H9 (cell line): ENCODE measurements at regions not wholly inside any gene's neighbourhood (a gene's known extent, or its start where the extent isn't known, plus 50 kb on each side); places are given as distances from the start of the nearest gene placed in this dataset.

ENCODE experiments used
- DNase-seq: peaks from one replicate; pipeline ENCODE4 v3.0.0-alpha.2; 2017
- H2AFZ ChIP-seq: one replicate; pipeline ENCODE4 v1.6.1; 2013; ENCODE audit warnings: mild to moderate bottlenecking, low read length, control low read depth, moderate library complexity
- H2AK5ac ChIP-seq: 2 replicates; pipeline ENCODE4 v1.6.1; 2013; ENCODE audit warnings: low read length, control low read depth, mixed read lengths; ENCODE audit not compliant: insufficient read length
- H2BK120ac ChIP-seq: one replicate; pipeline ENCODE4 v1.6.1; 2013; ENCODE audit warnings: low read depth, mild to moderate bottlenecking, low read length, control low read depth, inconsistent platforms; ENCODE audit not compliant: poor library complexity, severe bottlenecking
- H2BK12ac ChIP-seq: 2 replicates; pipeline ENCODE4 v1.6.1; 2013; ENCODE audit warnings: low read length, control low read depth, mixed read lengths, low read depth; ENCODE audit not compliant: insufficient read length
- H2BK15ac ChIP-seq: 2 replicates; pipeline ENCODE4 v1.6.1; 2013; ENCODE audit warnings: low read depth, low read length, control low read depth
- H2BK20ac ChIP-seq: one replicate; pipeline ENCODE4 v1.6.1; 2013; ENCODE audit warnings: low read depth, mild to moderate bottlenecking, low read length, control low read depth, inconsistent platforms; ENCODE audit not compliant: poor library complexity, severe bottlenecking
- H2BK5ac ChIP-seq: 2 replicates; pipeline ENCODE4 v1.6.1; 2013; ENCODE audit warnings: low read length, control low read depth, mixed read lengths; ENCODE audit not compliant: insufficient read length
- H3K14ac ChIP-seq: 2 replicates; pipeline ENCODE4 v1.6.1; 2013; ENCODE audit warnings: low read length, control low read depth; ENCODE audit not compliant: insufficient read depth
- H3K18ac ChIP-seq: 2 replicates; pipeline ENCODE4 v1.6.1; 2013; ENCODE audit warnings: low read depth, mild to moderate bottlenecking, mixed read lengths, low read length, control low read depth; ENCODE audit not compliant: insufficient read length
- H3K23ac ChIP-seq: 2 replicates; pipeline ENCODE4 v1.6.1; 2013; ENCODE audit warnings: low read length, control low read depth, mixed read lengths, low read depth; ENCODE audit not compliant: insufficient read length
- H3K23me2 ChIP-seq: 2 replicates; pipeline ENCODE4 v1.6.1; 2013; ENCODE audit warnings: low read depth, mild to moderate bottlenecking, mixed read lengths, low read length, control low read depth; ENCODE audit not compliant: insufficient read length, poor library complexity, severe bottlenecking
- H3K27ac ChIP-seq: 2 replicates; pipeline ENCODE4 v1.5.1; 2013; ENCODE audit warnings: low read length, control low read depth, mixed read lengths, low read depth; ENCODE audit not compliant: insufficient read length
- H3K27me3 ChIP-seq: 2 replicates; pipeline ENCODE4 v1.6.1; 2013; ENCODE audit warnings: low read length, control low read depth, inconsistent platforms; ENCODE audit not compliant: insufficient read depth
- H3K4ac ChIP-seq: 2 replicates; pipeline ENCODE4 v1.6.1; 2013; ENCODE audit warnings: low read depth, mild to moderate bottlenecking, control low read depth, inconsistent platforms, low read length, moderate library complexity
- H3K4me1 ChIP-seq: 2 replicates; pipeline ENCODE4 v1.6.1; 2013; ENCODE audit warnings: low read length, control low read depth, inconsistent platforms; ENCODE audit not compliant: insufficient read depth
- H3K4me2 ChIP-seq: 2 replicates; pipeline ENCODE4 v1.6.1; 2013; ENCODE audit warnings: low read length, control low read depth, mixed read lengths; ENCODE audit not compliant: insufficient read length, insufficient read depth
- H3K56ac ChIP-seq: 2 replicates; pipeline ENCODE4 v1.6.1; 2013; ENCODE audit warnings: low read depth, mild to moderate bottlenecking, mixed read lengths, low read length, control low read depth; ENCODE audit not compliant: insufficient read length
- H3K79me1 ChIP-seq: 2 replicates; pipeline ENCODE4 v1.6.1; 2013; ENCODE audit warnings: low read depth, mild to moderate bottlenecking, moderate library complexity, low read length, control low read depth, inconsistent platforms; ENCODE audit not compliant: insufficient read depth, poor library complexity, severe bottlenecking
- H3K79me2 ChIP-seq: 2 replicates; pipeline ENCODE4 v1.6.1; 2013; ENCODE audit warnings: low read length, control low read depth, inconsistent platforms; ENCODE audit not compliant: insufficient read depth
- H3K9ac ChIP-seq: 2 replicates; pipeline ENCODE4 v1.6.1; 2013; ENCODE audit warnings: low read length, control low read depth, mixed read lengths; ENCODE audit not compliant: insufficient read length; ENCODE audit errors: extremely low read depth
- H3K9me3 ChIP-seq: one replicate; pipeline ENCODE4 v1.6.1; 2013; ENCODE audit warnings: low read depth, low read length, inconsistent platforms; ENCODE audit not compliant: control insufficient read depth
- H3T11ph ChIP-seq: one replicate; pipeline ENCODE4 v1.6.1; 2013; ENCODE audit warnings: mild to moderate bottlenecking, low read length, control low read depth, inconsistent platforms
- H4K20me1 ChIP-seq: one replicate; pipeline ENCODE4 v1.6.1; 2013; ENCODE audit not compliant: control insufficient read depth, insufficient read length, insufficient read depth
- H4K5ac ChIP-seq: 2 replicates; pipeline ENCODE4 v1.6.1; 2013; ENCODE audit warnings: low read depth, mild to moderate bottlenecking, mixed read lengths, low read length, control low read depth; ENCODE audit not compliant: insufficient read length
- H4K8ac ChIP-seq: replicated peaks from 2 replicates; pipeline ENCODE4 v1.6.1; 2013; ENCODE audit warnings: low read length, control low read depth, mixed read lengths, low read depth; ENCODE audit not compliant: insufficient read length
- H4K91ac ChIP-seq: 2 replicates; pipeline ENCODE4 v1.6.1; 2013; ENCODE audit warnings: low read depth, mild to moderate bottlenecking, moderate library complexity, mixed read lengths, low read length, control low read depth; ENCODE audit not compliant: insufficient read length
- H3K27ac Mint-ChIP-seq, 3 experiments: 2 replicates in 2 of 3; 3 replicates in 1 of 3; pipeline ENCODE4 v1.8.0; 2020 to 2021; ENCODE audit warnings: mixed read lengths in 3 of 3, mild to moderate bottlenecking in 1 of 3, moderate library complexity in 1 of 3
- H3K27me3 Mint-ChIP-seq: 2 replicates; pipeline ENCODE4 v1.8.0; 2021; ENCODE audit warnings: low read depth, mild to moderate bottlenecking, moderate library complexity, mixed read lengths
- H3K36me3 Mint-ChIP-seq, 3 experiments: 2 replicates in 2 of 3; 3 replicates in 1 of 3; pipeline ENCODE4 v1.8.0; 2020 to 2021; ENCODE audit warnings: low read depth in 3 of 3, mixed read lengths in 3 of 3; ENCODE audit not compliant: insufficient read depth in 1 of 3
- H3K4me1 Mint-ChIP-seq, 2 experiments: 2 replicates each; pipeline ENCODE4 v1.8.0; 2020; ENCODE audit warnings: mixed read lengths in 2 of 2
- H3K4me3 Mint-ChIP-seq, 2 experiments: 2 replicates in 1 of 2; 3 replicates in 1 of 2; pipeline ENCODE4 v1.8.0; 2020 to 2021; ENCODE audit warnings: mild to moderate bottlenecking in 2 of 2, mixed read lengths in 2 of 2, moderate library complexity in 1 of 2
- H3K9me3 Mint-ChIP-seq, 2 experiments: 2 replicates in 1 of 2; 3 replicates in 1 of 2; pipeline ENCODE4 v1.8.0; 2020; ENCODE audit warnings: mild to moderate bottlenecking in 2 of 2, mixed read lengths in 2 of 2, moderate library complexity in 1 of 2
- WGBS: extraction: QIAGEN DNeasy Blood & Tissue Kit; methylation state at CpG from one replicate; pipeline ENCODE4 v1.1.7; 2013; ENCODE audit warnings: missing lambda C conversion rate, low lambda C conversion rate, mixed read lengths; ENCODE audit not compliant: insufficient read length; ENCODE audit errors: extremely low coverage; 5-methylcytosine and 5-hydroxymethylcytosine counted together
- TF ChIP-seq, protein P1 (sequence below): fragments of 200-600 bp; sonication (generic); conservative IDR thresholded peaks from 3 replicates; pipeline ENCODE4 v1.8.0; 2021; ENCODE audit warnings: antibody characterized with exemption, mild to moderate bottlenecking

DNA sequence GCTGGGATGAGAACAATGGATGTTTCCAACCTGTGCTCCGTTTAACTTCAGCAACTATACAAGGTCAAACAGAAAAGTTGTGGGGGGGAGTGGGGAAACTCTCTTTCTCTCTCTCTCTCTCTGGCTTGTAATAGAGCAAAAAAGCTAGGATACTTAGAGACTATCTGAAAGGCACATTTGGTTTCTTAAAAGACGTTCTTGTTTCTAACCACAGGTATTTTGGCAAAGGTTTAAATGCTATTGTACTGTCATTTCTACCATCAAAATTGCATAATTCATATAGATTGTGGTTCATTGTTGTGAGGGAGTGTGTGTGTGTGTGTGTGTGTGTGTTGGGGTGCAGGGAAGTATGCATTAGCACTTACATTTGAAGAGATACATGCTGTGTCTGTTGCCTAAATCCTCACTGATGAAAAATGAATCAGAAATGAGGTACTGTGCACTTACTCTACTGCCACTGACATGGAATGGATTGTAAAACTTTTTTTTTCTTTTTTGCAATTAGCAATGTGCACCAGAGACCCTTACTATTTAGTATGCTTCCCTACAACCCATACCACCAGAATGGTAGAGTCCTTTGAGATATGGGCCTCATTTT, 841.0 kb upstream of the PIK3C3 start:
- no peak overlapping the region for H2AFZ ChIP-seq

More for the DNA sequence above, 841.0 kb upstream of the PIK3C3 start:
- no peak overlapping the region for H3K18ac ChIP-seq
- no peak overlapping the region for H2BK5ac ChIP-seq
- TF ChIP-seq, protein P1, sequence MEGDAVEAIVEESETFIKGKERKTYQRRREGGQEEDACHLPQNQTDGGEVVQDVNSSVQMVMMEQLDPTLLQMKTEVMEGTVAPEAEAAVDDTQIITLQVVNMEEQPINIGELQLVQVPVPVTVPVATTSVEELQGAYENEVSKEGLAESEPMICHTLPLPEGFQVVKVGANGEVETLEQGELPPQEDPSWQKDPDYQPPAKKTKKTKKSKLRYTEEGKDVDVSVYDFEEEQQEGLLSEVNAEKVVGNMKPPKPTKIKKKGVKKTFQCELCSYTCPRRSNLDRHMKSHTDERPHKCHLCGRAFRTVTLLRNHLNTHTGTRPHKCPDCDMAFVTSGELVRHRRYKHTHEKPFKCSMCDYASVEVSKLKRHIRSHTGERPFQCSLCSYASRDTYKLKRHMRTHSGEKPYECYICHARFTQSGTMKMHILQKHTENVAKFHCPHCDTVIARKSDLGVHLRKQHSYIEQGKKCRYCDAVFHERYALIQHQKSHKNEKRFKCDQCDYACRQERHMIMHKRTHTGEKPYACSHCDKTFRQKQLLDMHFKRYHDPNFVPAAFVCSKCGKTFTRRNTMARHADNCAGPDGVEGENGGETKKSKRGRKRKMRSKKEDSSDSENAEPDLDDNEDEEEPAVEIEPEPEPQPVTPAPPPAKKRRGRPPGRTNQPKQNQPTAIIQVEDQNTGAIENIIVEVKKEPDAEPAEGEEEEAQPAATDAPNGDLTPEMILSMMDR: no peak
- no peaks in the 10 kb centered on the region for H4K20me1 ChIP-seq
- H3K27ac Mint-ChIP-seq: no peak overlapping the region; a peak in 1 of 7 replicates
- no peak overlapping the region for H2BK120ac ChIP-seq
- no peak overlapping the region for H3K23ac ChIP-seq
- H3K4me1 Mint-ChIP-seq: peaks cover 7 to 8% of the 10 kb centered on the region in 2 experiments
- no peaks in the 10 kb centered on the region for H3K23me2 ChIP-seq
- H3K27me3 Mint-ChIP-seq: no peaks in the 10 kb centered on the region
- no peaks in the 10 kb centered on the region for H3K79me2 ChIP-seq
- no peak overlapping the region for H3K27ac ChIP-seq
- H3K36me3 Mint-ChIP-seq: peaks cover 1 to 9% (median 4%) of the 10 kb centered on the region in 3 experiments; a peak in 3 of 7 replicates
- H4K91ac ChIP-seq: no peak overlapping the region
- no peak overlapping the region for H2AK5ac ChIP-seq
- H3T11ph ChIP-seq: no peak overlapping the region
- H3K9me3 ChIP-seq: no peaks in the 10 kb centered on the region
- H3K4ac ChIP-seq: no peak overlapping the region
- H4K8ac ChIP-seq: no peak overlapping the region
- H4K5ac ChIP-seq: no peak overlapping the region
- H2BK15ac ChIP-seq: no peak overlapping the region
- no peaks in the 10 kb centered on the region for H3K79me1 ChIP-seq
- H3K27me3 ChIP-seq: no peaks in the 10 kb centered on the region
- no peak overlapping the region for H2BK20ac ChIP-seq
- no peak overlapping the region for H3K14ac ChIP-seq
- no peak overlapping the region for H2BK12ac ChIP-seq
- no peak for DNase-seq
- H3K56ac ChIP-seq: no peak overlapping the region
- no peak overlapping the region for H3K9ac ChIP-seq
- H3K4me2 ChIP-seq: no peak overlapping the region
- no CpG with 5 or more reads among the region's 2 CpGs for WGBS
- no peaks in the 10 kb centered on the region for H3K4me1 ChIP-seq
- H3K9me3 Mint-ChIP-seq: peaks cover 5 to 7% of the 10 kb centered on the region in 2 experiments; a peak in 2 of 5 replicates
- no peak overlapping the region for H3K4me3 Mint-ChIP-seq
